Transverse colon (tissue), 3 donors: ENCODE measurements at regions not wholly inside any gene's neighbourhood (a gene's known extent, or its start where the extent isn't known, plus 50 kb on each side); places are given as distances from the start of the nearest gene placed in this dataset.

Experiments
- CTCF ChIP-seq, 5 experiments: fragments of 200-600 bp in 3 of 5; fragments of 450-650 bp in 2 of 5; sonication (generic) in 3 of 5; IDR thresholded peaks; 1 replicate in 2 of 5; 2 replicates in 3 of 5; pipeline ENCODE4 v1.5.1; 2016 to 2017; ENCODE audit warnings: antibody characterized with exemption in 5 of 5, inconsistent platforms in 3 of 5, mild to moderate bottlenecking in 2 of 5, moderate library complexity in 1 of 5
- POLR2A ChIP-seq: fragments of 450-650 bp; IDR thresholded peaks from one replicate; pipeline ENCODE4 v1.6.1; 2016; ENCODE audit warnings: antibody characterized with exemption, mild to moderate bottlenecking, moderate library complexity

DNA sequence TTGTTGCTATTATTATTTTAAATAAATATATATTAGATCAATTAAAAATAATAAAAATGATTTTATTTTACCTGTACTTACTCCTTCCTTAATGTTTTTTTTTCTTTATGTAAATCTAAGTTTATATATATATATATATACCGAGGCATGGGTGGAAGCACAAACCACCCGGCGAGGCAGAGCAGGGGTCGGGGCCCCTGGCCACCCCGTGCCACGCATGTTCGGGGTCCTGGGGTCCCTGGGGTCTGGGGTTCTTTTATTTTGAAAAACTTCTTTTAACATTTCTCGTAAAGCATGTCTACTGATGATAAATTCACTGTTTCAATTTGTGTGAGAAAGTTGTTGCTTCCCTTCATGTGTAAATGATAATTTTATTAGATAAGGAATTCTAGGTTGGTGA lies 976.1 kb downstream of the REEP3 start:
- TF ChIP-seq CTCF (IDR thresholded peaks at IDR 0.05) (no peak), POLR2A (no peak)
